Small intestine (tissue), 7 donors: ENCODE measurements at regions not wholly inside any gene's neighbourhood (a gene's known extent, or its start where the extent isn't known, plus 50 kb on each side); places are given as distances from the start of the nearest gene placed in this dataset.

Experiments used
- DNase-seq, 2 donors: peaks; one replicate each; pipeline versions ENCODE4 v3.0.0 to v3.0.0-alpha.2; 2013
- FAIRE-seq: peaks from 2 replicates; lab custom pipeline; 2012; peaks lifted over from hg19 to GRCh38; lab: Jason Lieb, UNC
- H3K27ac ChIP-seq, 3 donors: one replicate each; pipeline ENCODE4 v1.5.1; 2013; ENCODE audit warnings: low read length in 2 of 3, mild to moderate bottlenecking in 2 of 3, control low read depth in 1 of 3, inconsistent platforms in 1 of 3, low read depth in 1 of 3, moderate library complexity in 1 of 3
- H3K27me3 ChIP-seq, 3 donors: one replicate each; pipeline ENCODE4 v1.6.1; 2013; ENCODE audit warnings: low read length in 3 of 3, inconsistent platforms in 1 of 3; ENCODE audit not compliant: control insufficient read depth in 3 of 3, insufficient read depth in 3 of 3
- H3K36me3 ChIP-seq, 3 donors: one replicate each; pipeline ENCODE4 v1.6.1; 2013; ENCODE audit warnings: low read length in 3 of 3, inconsistent platforms in 1 of 3, low read depth in 1 of 3, mild to moderate bottlenecking in 1 of 3, moderate library complexity in 1 of 3; ENCODE audit not compliant: control insufficient read depth in 3 of 3, insufficient read depth in 2 of 3
- H3K4me1 ChIP-seq, 3 donors: one replicate each; pipeline ENCODE4 v1.6.1; 2013; ENCODE audit warnings: low read length in 2 of 3, inconsistent platforms in 1 of 3, low read depth in 1 of 3, mild to moderate bottlenecking in 1 of 3, moderate library complexity in 1 of 3; ENCODE audit not compliant: control insufficient read depth in 3 of 3, insufficient read depth in 2 of 3
- H3K4me3 ChIP-seq, 3 donors: one replicate each; pipeline ENCODE4 v1.5.1; 2013; ENCODE audit warnings: low read length in 3 of 3, control low read depth in 1 of 3, inconsistent platforms in 1 of 3, low read depth in 1 of 3, mild to moderate bottlenecking in 1 of 3, moderate library complexity in 1 of 3
- H3K9me3 ChIP-seq, 2 donors: one replicate each; pipeline ENCODE4 v1.6.1; 2013; ENCODE audit warnings: low read depth in 1 of 2, low read length in 1 of 2; ENCODE audit not compliant: control insufficient read depth in 2 of 2, insufficient read depth in 1 of 2
- WGBS, 3 donors: extraction: QIAGEN DNeasy Blood & Tissue Kit; methylation state at CpG; one replicate each; pipeline ENCODE4 v1.1.7; 2013; 5-methylcytosine and 5-hydroxymethylcytosine counted together
- donor health status: healthy with polysubstance abuse.
- donor health status: control.
- donor health status: control.
- donor health status: Bipolar disorder and iron deficiency.
- donor health status: healthy.

DNA sequence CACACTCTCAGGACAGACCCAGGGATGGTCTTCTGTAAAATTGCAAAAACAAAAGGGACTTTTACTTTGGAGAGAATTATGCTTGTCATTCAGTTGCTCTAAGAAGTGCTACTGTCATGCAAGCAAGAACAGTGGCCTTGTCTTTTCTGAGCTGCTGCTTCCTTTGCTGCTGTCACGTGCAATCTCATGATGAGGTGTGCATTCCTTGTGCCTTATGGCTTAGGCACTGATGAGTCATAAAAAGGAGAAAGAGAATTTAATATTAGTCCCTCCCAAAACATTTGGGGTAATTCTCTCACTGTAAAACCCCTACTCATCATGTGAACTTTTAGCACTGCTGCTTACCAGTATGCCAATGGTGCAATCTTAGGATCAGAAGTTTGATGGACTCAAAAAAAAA, 2051.3 kb downstream of the TP53TG3F start:
- Histone ChIP-seq H3K4me1 (no peaks in the 10 kb centered on the region), H3K27me3 (no peaks in the 10 kb centered on the region), H3K36me3 (no peaks in the 10 kb centered on the region), H3K9me3 (peaks cover 0 to 4% of the 10 kb centered on the region in 2 donors), H3K27ac (no peak overlapping the region), H3K4me3 (no peak overlapping the region)
- 12 to 55% (median 26%) methylated on average over 1 of the region's 1 CpG for WGBS, 3 donors
- no peak for FAIRE-seq
- no peak for DNase-seq

DNA sequence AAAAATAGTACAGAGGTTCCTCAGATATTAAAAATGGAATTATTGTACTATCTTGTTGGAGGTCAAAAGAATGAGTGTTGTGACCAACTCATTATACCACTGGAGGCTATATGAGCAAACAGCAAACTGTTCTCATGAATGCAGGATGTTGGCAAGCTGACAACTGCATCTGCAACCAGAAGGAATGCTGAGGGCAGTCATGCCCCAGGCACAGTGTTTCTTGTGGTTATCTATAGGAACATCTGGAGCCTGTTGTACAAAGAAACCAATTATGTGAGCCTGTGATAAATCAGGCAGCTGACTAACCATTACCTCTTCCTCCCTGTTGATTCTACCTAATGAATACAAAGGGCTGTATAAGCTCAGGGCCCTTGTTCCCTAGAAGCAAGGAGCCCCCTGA, 2057.1 kb downstream of the TP53TG3F start:
- FAIRE-seq (no peak), DNase-seq (no peak)
- Histone ChIP-seq H3K4me3 (no peak overlapping the region), H3K27ac (no peak overlapping the region), H3K4me1 (no peaks in the 10 kb centered on the region), H3K36me3 (no peaks in the 10 kb centered on the region), H3K9me3 (peaks cover 2 to 7% of the 10 kb centered on the region in 2 donors), H3K27me3 (no peaks in the 10 kb centered on the region)

DNA sequence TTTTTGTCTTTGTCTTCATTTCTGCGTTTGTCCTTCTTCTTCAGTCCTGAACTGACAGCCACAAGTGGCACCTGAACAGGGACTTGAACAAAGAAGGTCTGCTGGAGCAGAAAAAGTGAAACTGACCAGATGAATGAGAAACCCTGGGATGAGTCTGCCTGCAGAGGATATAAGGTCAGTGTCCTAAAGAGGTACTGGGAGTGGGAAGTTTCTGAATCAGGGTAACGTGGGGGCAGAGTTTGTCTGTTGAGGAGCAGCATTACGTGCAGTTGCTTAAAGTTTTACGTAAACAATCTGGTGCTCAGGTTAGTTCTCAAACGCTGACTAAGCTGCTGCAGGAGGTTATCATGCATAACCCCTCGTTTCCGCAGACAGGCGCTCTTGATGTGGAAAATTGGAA, 2057.6 kb downstream of the TP53TG3F start:
- Histone ChIP-seq H3K27me3 (no peaks in the 10 kb centered on the region), H3K4me3 (no peak overlapping the region), H3K4me1 (no peaks in the 10 kb centered on the region), H3K9me3 (peaks cover 2 to 7% of the 10 kb centered on the region in 2 donors), H3K36me3 (no peaks in the 10 kb centered on the region), H3K27ac (no peak overlapping the region)
- no peak for FAIRE-seq
- no peak for DNase-seq
- WGBS, 3 donors = 64 to 67% (median 66%) methylated on average over 8 of the region's 8 CpGs

DNA sequence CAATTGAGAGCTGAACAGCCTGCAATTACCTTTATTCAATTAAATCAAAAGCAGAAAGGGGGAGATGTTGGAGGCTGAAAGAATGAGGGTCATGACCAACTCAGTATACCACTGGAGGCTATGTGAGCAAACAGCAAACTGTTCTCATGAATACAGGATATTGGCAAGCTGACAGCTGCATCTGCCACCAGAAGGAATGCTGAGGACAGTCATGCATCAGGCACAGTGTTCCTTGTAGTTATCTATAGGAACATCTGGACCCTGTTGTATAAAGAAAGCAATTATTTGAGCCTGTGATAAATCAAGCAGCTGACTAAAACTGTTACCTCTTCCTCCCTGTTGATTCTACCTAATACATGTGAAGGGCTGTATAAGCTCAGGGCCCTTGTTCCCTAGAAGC, 2064.6 kb downstream of the TP53TG3F start:
- Histone ChIP-seq H3K36me3 (no peaks in the 10 kb centered on the region), H3K27ac (no peak overlapping the region), H3K9me3 (peaks cover 4 to 15% of the 10 kb centered on the region in 2 donors), H3K27me3 (no peaks in the 10 kb centered on the region), H3K4me1 (no peaks in the 10 kb centered on the region), H3K4me3 (no peak overlapping the region)
- no peak for DNase-seq
- FAIRE-seq = no peak

DNA sequence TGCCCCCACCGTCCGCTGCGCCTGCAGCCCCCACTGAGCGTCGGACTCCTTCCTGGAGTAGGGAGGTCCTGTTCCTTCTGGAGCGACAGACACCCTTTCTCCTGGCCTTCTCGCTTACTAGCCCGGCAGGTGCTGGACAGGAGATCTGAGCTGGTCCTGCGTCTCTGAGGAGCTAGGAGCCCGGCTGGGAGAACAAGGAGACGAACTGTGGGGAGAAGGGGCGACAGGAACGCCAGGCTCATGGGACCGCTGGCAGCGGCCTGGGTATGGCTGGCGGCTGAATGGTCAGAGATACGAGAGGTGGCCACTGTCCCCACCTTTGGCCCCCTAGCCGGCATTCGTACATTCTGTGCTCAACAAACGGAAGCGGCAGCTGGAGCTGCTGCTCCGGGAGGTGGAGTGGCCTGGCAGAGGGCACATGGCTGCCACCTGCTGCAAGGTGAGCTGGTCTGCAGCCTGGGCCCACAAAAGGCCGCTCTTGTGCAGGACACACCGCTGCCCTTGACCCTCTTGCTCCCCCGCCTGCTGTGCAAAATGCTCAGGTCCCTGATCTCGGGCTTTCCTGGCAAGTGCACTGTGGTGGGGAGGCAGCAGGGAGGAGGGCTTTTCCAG, 2066.7 kb downstream of the TP53TG3F start:
- Histone ChIP-seq H3K27ac (no peak overlapping the region), H3K4me1 (no peaks in the 10 kb centered on the region), H3K4me3 (no peak overlapping the region), H3K9me3 (peaks cover 4 to 17% of the 10 kb centered on the region in 2 donors), H3K36me3 (no peaks in the 10 kb centered on the region), H3K27me3 (no peaks in the 10 kb centered on the region)
- FAIRE-seq (no peak), DNase-seq (no peak)
- 75 to 82% (median 82%) methylated on average over 26 of the region's 26 CpGs for WGBS, 3 donors

DNA sequence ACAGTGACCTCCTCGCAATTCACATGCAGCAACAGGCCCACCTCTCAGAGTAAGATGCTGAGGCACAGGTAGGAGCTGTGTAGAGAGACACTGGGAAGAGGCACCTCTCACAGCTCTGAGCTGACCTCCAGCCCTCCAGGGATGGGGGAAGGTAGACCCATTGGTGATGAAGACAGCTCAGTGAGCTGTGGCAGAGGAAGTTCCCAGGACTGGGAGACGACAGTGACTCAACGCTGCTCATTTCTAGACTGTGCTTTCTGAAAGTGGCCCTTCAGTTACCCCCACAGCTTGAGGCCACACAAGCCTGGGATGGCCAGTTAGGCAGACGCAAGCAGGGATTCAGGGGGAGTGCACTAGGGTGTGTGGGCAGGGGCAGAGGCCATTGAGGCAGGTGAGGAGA, 2073.2 kb downstream of the TP53TG3F start:
- Histone ChIP-seq H3K27me3 (no peaks in the 10 kb centered on the region), H3K4me1 (no peaks in the 10 kb centered on the region), H3K4me3 (no peak overlapping the region), H3K27ac (no peak overlapping the region), H3K36me3 (no peaks in the 10 kb centered on the region), H3K9me3 (peaks cover 2 to 24% of the 10 kb centered on the region in 2 donors)
- WGBS, 3 donors = 69 to 86% (median 81%) methylated on average over 4 of the region's 4 CpGs
- DNase-seq = no peak
- FAIRE-seq = no peak

DNA sequence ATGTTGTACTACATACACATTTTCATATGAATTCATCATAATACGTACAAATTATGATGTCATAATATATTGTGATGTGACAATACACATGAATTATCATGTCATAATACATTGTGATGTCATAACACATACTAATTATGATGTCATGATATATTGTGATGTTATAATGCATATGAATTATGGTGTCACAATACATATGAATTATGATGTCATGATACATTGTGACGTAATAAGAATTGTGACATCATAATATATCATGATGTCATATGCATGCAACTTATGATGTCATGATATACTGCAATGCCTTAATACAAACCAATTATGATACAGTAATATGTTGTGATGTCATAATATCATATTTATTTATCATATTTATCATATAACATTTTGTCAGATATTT, 2074.3 kb downstream of the TP53TG3F start:
- Histone ChIP-seq H3K9me3 (peaks cover 0 to 18% of the 10 kb centered on the region in 2 donors), H3K27me3 (no peaks in the 10 kb centered on the region), H3K4me3 (no peak overlapping the region), H3K4me1 (no peaks in the 10 kb centered on the region), H3K27ac (no peak overlapping the region), H3K36me3 (no peaks in the 10 kb centered on the region)
- DNase-seq (no peak), FAIRE-seq (no peak)
- WGBS, 3 donors = 63 to 83% (median 72%) methylated on average over 2 of the region's 2 CpGs

DNA sequence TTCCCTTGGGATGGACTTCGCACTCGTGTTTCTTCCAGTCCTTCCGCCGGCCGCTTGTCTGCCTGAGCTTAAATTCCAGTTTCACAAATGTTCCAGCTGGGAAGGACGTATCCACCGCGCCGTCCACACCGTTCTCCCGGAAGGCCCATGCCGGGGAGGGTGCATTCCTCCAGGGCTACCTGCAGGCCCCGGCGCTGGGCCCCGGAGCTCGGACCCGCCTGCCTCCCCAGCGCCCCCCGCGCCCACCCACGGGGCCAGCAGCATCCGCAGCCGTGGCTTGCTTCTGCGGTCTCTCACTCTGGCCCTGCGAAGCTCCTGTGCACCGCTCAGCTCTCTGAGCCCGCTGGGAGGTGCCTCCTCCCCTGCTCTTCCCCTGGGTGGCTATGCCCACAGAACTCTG, 2084.1 kb downstream of the TP53TG3F start:
- no peak overlapping the region for H3K4me3 ChIP-seq
- no peak overlapping the region for H3K27ac ChIP-seq
- H3K36me3 ChIP-seq = no peaks in the 10 kb centered on the region
- peaks cover 3 to 12% of the 10 kb centered on the region in 2 donors for H3K9me3 ChIP-seq
- no peak for FAIRE-seq
- H3K4me1 ChIP-seq = no peaks in the 10 kb centered on the region
- 81 to 88% (median 82%) methylated on average over 27 of the region's 27 CpGs for WGBS, 3 donors
- no peaks in the 10 kb centered on the region for H3K27me3 ChIP-seq
- DNase-seq = no peak

DNA sequence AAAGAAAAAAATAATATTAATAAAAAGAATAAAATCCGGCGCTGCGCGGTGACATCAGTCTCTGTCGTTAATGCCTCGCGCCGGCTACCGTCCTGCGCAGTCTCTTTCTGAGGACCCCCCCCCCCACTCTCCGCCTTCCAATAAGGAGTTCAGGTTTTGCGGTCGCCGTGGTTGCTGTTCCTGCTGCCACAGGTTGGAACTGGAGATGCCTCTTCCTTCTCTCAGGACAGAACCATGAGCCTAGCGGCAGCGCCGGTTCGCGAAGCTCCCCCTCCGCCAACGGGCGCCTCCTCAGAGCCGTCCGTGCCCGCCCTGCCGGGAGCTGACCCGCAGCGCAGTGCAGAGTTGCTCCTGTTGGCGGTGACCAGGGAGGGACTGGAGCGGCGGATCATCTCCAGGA, 2093.4 kb downstream of the TP53TG3F start:
- H3K4me3 ChIP-seq = no peak overlapping the region
- FAIRE-seq = no peak
- no peaks in the 10 kb centered on the region for H3K4me1 ChIP-seq
- H3K9me3 ChIP-seq = peaks cover 0 to 2% of the 10 kb centered on the region in 2 donors
- WGBS, 3 donors = 59 to 71% (median 70%) methylated on average over 30 to 31 of the region's 31 CpGs
- DNase-seq = no peak
- no peaks in the 10 kb centered on the region for H3K36me3 ChIP-seq
- H3K27me3 ChIP-seq = no peaks in the 10 kb centered on the region
- no peak overlapping the region for H3K27ac ChIP-seq
